ENCODE measurements at regions not wholly inside any gene's neighbourhood (a gene's known extent, or its start where the extent isn't known, plus 50 kb on each side); places are given as distances from the start of the nearest gene placed in this dataset.

- Histone ChIP-seq H3K14ac (replicated peaks; ENCODE audit: low read depth, low read length) (no peak overlapping the region), H3K79me1 (ENCODE audit: low read depth in 1 of 2, low read length in 2 of 2) (peaks cover 0 to 11% of the 10 kb centered on the region in 2 experiments; a peak in 2 of 4 replicates), H2BK20ac (ENCODE audit: low read depth, low read length) (0 out of 2 replicates have a peak overlapping the region, but pooled peaks have one; percentile 69), H3K9ac (ENCODE audit: low read depth, low read length) (no peak overlapping the region), H2BK5ac (ENCODE audit: low read depth, low read length, poor library complexity, severe bottlenecking) (no peak overlapping the region), H3K4ac (ENCODE audit: low read depth, low read length) (0 out of 2 replicates have a peak overlapping the region, but pooled peaks have one; percentile 24), H3K27me3 (ENCODE audit: control insufficient read depth, insufficient read depth, low read length) (no peaks in the 10 kb centered on the region), H2AK9ac (replicated peaks; ENCODE audit: low read depth, low read length, poor library complexity) (no peak overlapping the region), H3K4me1 (ENCODE audit: control insufficient read depth, insufficient read depth, low read length) (peaks cover 19% of the 10 kb centered on the region), H3K9me1 (ENCODE audit: insufficient read depth, low read length) (peaks cover 22% of the 10 kb centered on the region), H2AK5ac (ENCODE audit: low read depth, low read length) (peak overlapping the region; percentile 77), H3K36me3 (ENCODE audit: control insufficient read depth, insufficient read depth, low read length) (no peaks in the 10 kb centered on the region), H3K9me3 (ENCODE audit: control insufficient read depth, insufficient read depth, low read length) (no peaks in the 10 kb centered on the region), H4K91ac (ENCODE audit: insufficient read depth, low read depth, low read length) (no peak overlapping the region; the same call in 1 of the 2 replicates), H3K4me2 (ENCODE audit: low read depth, low read length) (no peak overlapping the region), H2BK15ac (ENCODE audit: low read depth, low read length) (0 out of 3 replicates have a peak overlapping the region, but pooled peaks have one; percentile 27), H3K18ac (ENCODE audit: low read depth, low read length) (peak overlapping the region; percentile 11), H3K27ac (ENCODE audit: insufficient read depth, low read length) (no peak overlapping the region), H4K5ac (ENCODE audit: low read depth, low read length) (no peak overlapping the region), H2AFZ (replicated peaks; ENCODE audit: low read length, poor library complexity) (no peak overlapping the region), H3K56ac (ENCODE audit: extremely low read depth, insufficient read depth, low read length) (no peak overlapping the region), H4K20me1 (ENCODE audit: insufficient read depth, low read length) (peaks cover 3% of the 10 kb centered on the region), H2BK120ac (ENCODE audit: low read depth, low read length) (no peak overlapping the region), H3K4me3 (ENCODE audit: insufficient read depth, low read depth, low read length) (no peak overlapping the region), H4K8ac (ENCODE audit: low read depth in 2 of 2, low read length in 2 of 2) (no peak overlapping the region), H3K23ac (ENCODE audit: low read depth, low read length) (no peak overlapping the region)
- POLR2A ChIA-PET (ENCODE audit: unreplicated experiment) = no interaction called here
- in situ Hi-C loops (cut with MboI; ENCODE audit: low sequenced_read_pairs) (no loop called here), intact Hi-C loops (cut with micrococcal nuclease) (no loop called here), dilution Hi-C loops (cut with HindIII; ENCODE audit: low sequenced_read_pairs, unreplicated experiment) (no loop called here)
- 82% methylated on average over 4 of the region's 10 CpGs; no CpG with 5 or more reads in 1 of the 2 experiments for WGBS, 2 experiments (ENCODE audit: extremely low coverage in 2 of 2, insufficient read length in 1 of 2)
- CTCF ChIA-PET = no interaction called here
- TF ChIP-seq FOS (IDR thresholded peaks at IDR 0.05; ENCODE audit: low read depth, low read length) = no peak
- TF ChIP-seq USF2 (IDR thresholded peaks at IDR 0.05; ENCODE audit: low read depth, low read length) = no peak
- no peak for TF ChIP-seq ELK1 (IDR thresholded peaks at IDR 0.05; ENCODE audit: borderline replicate concordance, low read depth, low read length)
- TF ChIP-seq CHD1 (IDR thresholded peaks at IDR 0.05; ENCODE audit: low read depth, low read length) = no peak
- no peak for TF ChIP-seq NFE2L2 (IDR thresholded peaks at IDR 0.05; ENCODE audit: low read depth, low read length)
- no peak for TF ChIP-seq MAZ (IDR thresholded peaks at IDR 0.05; ENCODE audit: borderline replicate concordance, low read depth, low read length)
- TF ChIP-seq MAFK (IDR thresholded peaks at IDR 0.05; ENCODE audit: low read depth, low read length) = no peak
- TF ChIP-seq RCOR1 (IDR thresholded peaks at IDR 0.05; ENCODE audit: insufficient replicate concordance, low read length) = no peak
- no peak for TF ChIP-seq RFX5 (IDR thresholded peaks at IDR 0.05; ENCODE audit: low read depth, low read length)
- no peak for TF ChIP-seq BHLHE40 (IDR thresholded peaks at IDR 0.05; ENCODE audit: low read depth, low read length)
- TF ChIP-seq SMC3 (IDR thresholded peaks at IDR 0.05; ENCODE audit: low read depth, low read length) = no peak
- TF ChIP-seq POLR2A (IDR thresholded peaks at IDR 0.05; ENCODE audit: low read depth, low read length) = no peak
- no peak for TF ChIP-seq MXI1 (IDR thresholded peaks at IDR 0.05; ENCODE audit: borderline replicate concordance, low read depth, low read length)
- TF ChIP-seq RAD21 (IDR thresholded peaks at IDR 0.05; ENCODE audit: low read length) = no peak
- no peak for TF ChIP-seq CEBPB (IDR thresholded peaks at IDR 0.05; ENCODE audit: low read depth, low read length)
- TF ChIP-seq CTCF (conservative IDR thresholded peaks at IDR 0.05; ENCODE audit: low read depth, low read length) = no peak
- no peak for DNase-seq
- BruUV-seq (replicated peaks) = no TSS peak
- ATAC-seq (ENCODE audit: low read depth) = no peak
Observed at GRCh38 chr10:3471472-3471871, 298.9 kb upstream of the PITRM1 start.
